IPS DF 4.7 (cell line): ENCODE measurements at regions not wholly inside any gene's neighbourhood (a gene's known extent, or its start where the extent isn't known, plus 50 kb on each side); places are given as distances from the start of the nearest gene placed in this dataset.
A peak's percentile ranks its signal among the peaks of the same experiment; 100 is the strongest.
"Not testable (repeated sequence)": the region's sequence is repeated elsewhere in the genome, so short reads cannot be mapped to it uniquely, and the experiment has no call there.

ENCODE experiments used
- DNase-seq: peaks from one replicate; pipeline ENCODE4 v3.0.0-alpha.2; 2013; ENCODE audit warnings: low spot score; ENCODE audit errors: extremely low read depth

DNA sequence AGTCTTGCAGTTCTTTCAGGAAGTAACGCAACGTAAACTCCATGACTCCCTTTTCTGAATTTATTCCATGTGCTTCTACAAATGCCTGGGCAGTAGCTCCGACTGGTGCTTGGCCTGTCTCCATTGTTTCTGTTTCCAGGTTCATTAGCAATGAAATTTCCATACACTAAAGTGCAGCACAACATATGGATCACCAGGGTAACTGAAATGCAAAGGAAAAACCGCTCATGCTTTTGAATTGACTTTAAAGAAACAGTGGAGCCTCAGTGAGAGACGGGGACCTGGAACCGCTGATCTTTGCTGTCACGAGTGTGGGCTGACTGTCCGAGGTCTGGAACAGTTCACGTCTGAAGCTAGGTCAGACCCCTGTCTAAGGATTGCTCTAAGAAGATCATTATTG, 126.5 kb upstream of the IGFBP3 start:
- no peak for DNase-seq

DNA sequence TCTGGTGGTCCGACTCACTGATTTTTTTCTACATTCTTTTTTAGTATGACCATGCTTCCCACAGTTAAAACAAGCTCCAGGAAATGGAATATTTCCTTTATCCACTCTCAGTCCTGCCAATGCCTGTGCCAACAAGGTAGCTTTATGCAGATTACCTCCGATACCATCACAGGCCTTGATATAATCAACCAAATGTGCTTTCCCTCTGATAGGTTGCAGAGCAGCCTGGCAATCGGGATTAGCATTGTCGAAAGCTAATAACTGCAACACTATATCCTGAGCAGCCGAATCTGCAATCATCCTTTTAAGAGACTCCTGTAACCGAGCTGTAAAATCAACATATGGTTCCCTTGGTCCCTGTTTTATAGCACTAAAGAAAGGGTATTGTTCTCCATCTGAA, 122.3 kb upstream of the IGFBP3 start:
- DNase-seq, result not testable (repeated sequence)

DNA sequence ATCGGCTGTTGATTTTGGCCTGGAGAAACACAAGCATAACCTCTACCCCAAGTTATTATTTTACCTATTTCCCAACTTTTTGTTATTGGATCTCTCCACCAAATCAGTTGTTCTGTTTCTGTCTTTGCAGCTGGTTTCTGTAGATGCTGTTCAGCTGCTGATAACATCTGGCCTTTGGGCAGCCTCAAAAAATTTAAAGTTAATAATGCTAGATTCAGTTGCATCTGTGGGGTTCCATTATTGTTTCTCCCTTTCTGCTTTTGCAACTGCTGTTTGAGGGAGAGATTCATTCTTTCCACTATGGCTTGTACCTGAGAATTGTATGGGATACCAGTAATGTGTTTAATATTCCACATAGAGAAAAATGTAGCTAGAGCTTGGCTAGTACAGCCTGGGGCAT, 118.7 kb upstream of the IGFBP3 start:
- DNase-seq, result not testable (repeated sequence)

DNA sequence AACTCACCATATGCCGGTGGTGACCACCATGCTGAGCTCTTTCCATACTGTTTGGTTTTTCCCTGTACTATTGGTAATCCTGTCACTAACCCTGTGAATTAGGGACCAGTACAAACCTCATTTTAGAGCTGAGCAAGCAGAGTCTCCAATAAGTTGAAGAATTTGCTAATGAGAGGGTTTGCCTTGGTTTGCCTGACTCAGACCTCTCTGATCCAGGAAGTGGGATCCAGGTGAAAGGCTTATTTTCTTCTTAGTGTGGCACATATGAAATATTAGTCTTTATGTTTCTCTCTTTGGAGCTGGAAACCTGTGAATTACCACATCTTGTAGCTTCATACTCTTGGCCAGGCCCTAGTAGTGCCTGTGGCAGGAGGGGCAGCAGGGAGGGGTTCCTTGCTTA, 114.1 kb upstream of the IGFBP3 start:
- no peak for DNase-seq

DNA sequence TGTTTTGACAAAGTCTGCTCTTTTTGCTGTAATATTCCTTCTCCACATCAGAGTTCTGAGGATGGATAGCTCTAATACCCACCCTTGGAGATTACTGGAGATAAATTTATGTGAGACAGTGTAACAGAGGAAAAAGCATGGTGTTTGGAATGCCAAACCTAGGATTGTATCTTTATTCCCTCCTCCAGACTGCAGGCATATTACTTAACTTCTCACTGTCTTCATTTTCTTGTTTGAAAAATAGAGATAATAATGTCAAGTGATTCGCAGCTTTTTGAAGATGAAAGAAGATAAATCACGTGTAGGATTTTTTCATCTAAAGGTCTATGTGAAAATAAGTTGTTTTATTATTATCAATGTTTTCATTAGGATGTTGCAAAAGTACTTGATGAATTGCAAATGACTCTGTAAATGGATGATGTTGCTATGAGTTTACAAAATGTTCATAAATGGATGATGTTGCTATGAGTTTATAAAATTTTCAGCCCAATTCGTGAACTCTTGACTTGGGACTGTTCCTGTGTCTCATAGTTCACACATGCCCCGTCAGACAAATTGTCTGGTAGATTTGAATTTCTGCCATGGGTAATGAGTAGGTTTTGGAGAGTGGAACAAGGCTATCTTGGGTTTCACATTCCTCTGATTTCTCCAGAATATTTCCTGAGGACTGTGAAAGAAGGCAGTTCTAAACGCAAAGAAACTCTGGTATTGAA, 113.1 kb upstream of the IGFBP3 start:
- DNase-seq, result no peak

DNA sequence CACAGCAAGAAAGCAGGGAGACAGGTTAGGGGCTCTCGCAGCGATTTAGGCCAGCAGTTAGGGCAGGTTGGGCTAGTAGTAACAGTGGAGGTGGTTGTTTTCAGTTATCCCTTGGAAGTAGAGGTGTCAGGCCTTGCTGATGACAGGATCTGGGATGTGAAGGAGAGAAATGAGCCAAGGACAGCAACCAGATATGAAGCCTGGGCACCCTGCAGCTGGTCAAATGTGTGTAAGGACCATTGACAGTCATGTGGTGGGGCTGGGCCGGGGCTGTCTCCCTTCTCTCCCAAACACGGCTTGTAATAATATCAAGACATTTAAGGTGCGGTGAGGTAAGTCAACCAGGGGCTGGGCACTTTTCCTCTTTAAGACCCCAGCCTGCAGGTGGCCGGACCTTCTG, 112.5 kb upstream of the IGFBP3 start:
- no peak for DNase-seq

- DNase-seq, result no peak
Measured at GRCh38 chr7:46032942-46033341, 111.9 kb upstream of the IGFBP3 start.

DNA sequence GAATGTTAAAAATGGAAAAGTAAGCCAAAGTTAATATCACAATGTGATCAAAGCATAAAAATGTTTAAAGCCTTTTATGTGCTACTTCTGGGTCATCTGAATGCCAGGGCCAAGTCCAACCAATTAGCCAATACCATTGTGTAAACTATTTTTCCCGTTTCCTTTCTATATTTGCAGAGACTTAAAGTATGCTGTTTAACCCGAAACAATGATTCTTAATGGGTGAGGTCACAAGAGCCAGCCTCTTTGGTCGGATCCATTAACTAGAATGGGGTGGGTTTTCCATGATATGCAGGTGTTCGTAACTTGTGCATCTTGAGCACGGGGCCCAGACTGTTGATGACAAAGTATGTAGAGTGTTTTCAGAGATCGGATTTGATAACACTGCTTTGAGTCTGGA, 111.3 kb upstream of the IGFBP3 start:
- no peak for DNase-seq

- DNase-seq, result no peak
Measured at GRCh38 chr7:46029111-46029704, 108.1 kb upstream of the IGFBP3 start.

DNA sequence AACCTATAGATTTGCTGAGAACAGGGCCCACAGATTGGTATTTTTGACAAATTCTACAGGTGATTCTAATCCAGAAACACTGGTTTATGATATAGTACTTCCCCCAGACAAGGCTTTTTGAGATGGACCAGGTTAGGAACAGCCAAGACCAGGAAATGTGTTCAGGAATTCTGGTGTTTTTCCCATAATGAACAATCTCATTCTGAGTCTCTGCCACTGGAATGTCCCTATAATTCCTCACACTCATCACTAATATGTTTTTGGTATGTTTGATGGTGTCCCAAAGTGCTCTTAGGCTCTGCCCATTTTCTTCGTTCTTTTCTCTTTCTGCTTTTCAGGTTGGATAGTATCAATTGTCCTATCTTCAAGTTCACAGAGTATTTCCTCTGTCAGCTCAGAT, 107.2 kb upstream of the IGFBP3 start:
- DNase-seq, result no peak

GRCh38 chr7:46026741-46027140, 105.7 kb upstream of the IGFBP3 start:
- no peak for DNase-seq

DNA sequence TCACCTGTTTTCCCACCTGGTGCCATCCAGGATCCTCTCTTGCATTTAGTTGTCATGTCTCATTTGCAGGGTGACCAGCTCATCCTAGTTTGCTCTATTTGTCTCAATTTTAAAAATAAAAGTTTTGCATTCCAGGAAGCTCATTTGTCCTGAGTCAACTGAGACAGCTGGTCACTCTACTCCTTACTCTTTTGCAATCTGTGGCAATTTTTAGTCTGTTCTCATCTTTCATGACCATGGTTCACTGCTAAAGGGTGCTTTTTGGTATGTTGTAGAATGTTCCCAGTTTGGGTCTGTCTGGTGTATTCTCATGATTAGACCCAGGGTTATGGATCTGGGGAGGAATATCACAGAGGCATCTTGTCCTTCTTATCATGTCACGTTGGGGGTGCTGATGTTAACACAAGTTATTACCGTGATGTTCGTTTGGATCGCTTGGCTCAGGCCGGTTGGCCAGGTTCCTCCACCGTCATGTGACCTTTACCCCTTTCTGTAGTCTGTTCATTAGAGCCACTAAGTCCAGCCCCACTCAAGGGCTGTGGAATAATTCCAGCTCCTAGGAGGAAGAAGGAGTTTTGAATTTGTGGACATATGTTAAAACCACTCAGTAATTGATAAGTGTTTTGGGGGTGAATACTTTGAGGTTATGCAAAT, 103.3 kb upstream of the IGFBP3 start:
- DNase-seq, result no peak

GRCh38 chr7:46022397-46022796, 101.3 kb upstream of the IGFBP3 start:
- no peak for DNase-seq

- DNase-seq, result peak; percentile 71
Measured at GRCh38 chr7:46015107-46015868, 94.2 kb upstream of the IGFBP3 start.

DNA sequence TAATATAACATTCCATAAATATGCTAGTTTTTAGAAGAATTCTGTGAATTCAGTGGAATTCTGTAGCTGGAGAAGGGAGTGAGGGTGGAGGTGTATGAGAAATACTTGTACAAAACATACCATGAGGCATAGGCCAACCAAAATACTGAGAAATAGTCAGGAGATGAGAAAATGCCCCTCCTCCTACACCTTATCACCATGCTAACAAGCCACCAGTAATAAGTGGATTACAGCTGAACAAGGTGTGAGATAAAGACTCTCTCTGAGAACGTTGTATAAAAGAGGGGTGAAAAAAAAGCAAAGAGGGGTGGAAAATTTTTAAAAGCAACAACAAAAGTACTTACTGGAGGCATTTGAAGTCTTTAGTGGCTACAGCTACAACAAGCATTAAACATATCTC, 90.4 kb upstream of the IGFBP3 start:
- DNase-seq, result no peak

- no peak for DNase-seq
Measured at GRCh38 chr7:46011059-46011458, 90.0 kb upstream of the IGFBP3 start.

DNA sequence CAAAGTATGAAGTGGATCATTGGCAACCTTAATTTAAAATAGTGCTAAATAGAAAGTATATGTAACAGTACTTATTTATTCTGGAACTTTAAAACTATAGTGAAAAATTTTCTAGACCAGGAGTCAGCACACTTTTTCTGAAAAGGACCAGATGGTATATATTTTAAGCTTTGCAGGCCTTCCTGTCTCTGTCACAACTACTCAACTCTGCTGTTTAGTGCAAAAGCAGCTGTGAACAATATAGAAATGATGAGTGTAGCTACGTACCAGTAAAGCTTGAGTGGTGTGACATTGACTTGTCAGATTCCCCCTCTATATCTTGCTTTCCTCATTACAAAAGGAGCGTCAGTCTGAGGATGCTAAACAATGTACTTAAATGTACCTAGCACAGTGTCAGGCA, 88.1 kb upstream of the IGFBP3 start:
- DNase-seq, result no peak

DNA sequence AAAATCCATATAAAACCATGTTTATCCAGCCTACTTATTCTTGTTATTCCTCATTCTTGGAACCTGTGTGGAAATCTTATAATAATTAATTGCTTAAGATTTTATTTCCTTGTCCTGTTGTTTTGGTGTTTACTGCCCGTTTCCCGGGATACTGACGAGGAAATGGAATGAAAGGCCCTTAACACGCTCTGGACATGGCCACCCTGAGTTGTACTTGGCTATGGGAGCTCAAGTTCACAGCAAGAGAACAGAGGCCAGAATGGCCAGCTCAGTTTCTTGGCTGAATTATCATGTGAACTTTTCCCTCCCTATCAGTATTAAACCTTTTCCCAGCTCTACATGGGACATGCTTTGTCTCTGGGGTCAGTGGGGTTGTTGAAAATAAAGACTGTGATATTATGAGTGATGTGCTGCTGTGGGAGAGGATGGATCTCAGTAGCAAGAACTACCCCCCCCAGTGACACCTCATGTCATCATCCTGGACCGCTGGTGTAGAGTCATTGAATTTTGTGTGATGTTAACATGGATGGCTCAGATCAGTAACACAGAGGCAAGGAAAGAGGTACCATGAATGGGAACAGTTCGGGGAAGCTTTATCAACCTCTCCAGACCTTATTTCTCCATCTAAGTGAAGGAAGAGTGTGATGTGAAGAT, 87.0 kb upstream of the IGFBP3 start:
- DNase-seq, result no peak

DNA sequence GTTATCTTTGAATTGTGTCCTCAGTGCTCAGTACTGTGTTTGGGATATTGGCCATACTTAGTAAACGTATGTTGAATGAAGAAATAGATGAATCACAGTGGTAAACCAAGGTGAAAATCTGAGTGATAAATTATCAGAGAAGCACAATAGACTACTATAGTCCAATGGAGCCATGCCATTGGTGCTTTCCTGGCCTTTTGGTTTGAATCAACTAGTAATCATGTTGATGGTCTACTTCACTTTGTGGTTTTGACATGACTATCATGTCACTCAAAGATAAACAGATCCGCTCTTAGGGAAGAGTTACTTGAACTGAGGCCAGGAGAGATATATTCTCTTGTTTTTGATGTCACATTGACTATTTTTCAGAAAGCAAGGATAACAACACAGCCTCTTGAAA, 86.1 kb upstream of the IGFBP3 start:
- no peak for DNase-seq

GRCh38 chr7:46006723-46007122, 85.7 kb upstream of the IGFBP3 start:
- DNase-seq, result no peak

GRCh38 chr7:46006212-46006611, 85.1 kb upstream of the IGFBP3 start:
- no peak for DNase-seq

- no peak for DNase-seq
Measured at GRCh38 chr7:46004965-46005364, 83.9 kb upstream of the IGFBP3 start.
